ENCODE measurements at regions not wholly inside any gene's neighbourhood (a gene's known extent, or its start where the extent isn't known, plus 50 kb on each side); places are given as distances from the start of the nearest gene placed in this dataset.
"Not testable (repeated sequence)": the region's sequence is repeated elsewhere in the genome, so short reads cannot be mapped to it uniquely, and the experiment has no call there.

DNA sequence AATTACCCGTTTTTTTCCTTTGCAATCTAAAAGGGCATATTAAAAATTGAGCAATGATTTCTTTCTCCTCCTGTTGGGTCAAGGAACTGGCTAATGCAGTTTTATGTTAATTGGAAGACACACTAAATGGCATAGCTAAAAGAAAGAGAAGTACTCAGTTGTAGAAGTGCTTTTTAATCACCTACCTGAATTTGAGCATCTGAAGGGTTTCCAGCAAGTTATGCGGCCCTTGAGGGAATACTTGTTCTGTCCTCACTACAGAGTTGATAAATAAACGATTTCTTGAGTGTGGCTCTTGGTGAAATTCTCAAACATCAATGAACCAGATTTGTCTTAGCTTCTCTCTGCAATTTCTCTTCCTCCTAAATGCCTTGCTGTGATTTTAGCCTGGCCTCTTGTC lies 184.1 kb upstream of the RPH3A start:
- no peak for DNase-seq (ENCODE audit: low read depth)
- H3K4me3 ChIP-seq (ENCODE audit: low read depth, low read length) = no peak overlapping the region
- TF ChIP-seq, protein P1, sequence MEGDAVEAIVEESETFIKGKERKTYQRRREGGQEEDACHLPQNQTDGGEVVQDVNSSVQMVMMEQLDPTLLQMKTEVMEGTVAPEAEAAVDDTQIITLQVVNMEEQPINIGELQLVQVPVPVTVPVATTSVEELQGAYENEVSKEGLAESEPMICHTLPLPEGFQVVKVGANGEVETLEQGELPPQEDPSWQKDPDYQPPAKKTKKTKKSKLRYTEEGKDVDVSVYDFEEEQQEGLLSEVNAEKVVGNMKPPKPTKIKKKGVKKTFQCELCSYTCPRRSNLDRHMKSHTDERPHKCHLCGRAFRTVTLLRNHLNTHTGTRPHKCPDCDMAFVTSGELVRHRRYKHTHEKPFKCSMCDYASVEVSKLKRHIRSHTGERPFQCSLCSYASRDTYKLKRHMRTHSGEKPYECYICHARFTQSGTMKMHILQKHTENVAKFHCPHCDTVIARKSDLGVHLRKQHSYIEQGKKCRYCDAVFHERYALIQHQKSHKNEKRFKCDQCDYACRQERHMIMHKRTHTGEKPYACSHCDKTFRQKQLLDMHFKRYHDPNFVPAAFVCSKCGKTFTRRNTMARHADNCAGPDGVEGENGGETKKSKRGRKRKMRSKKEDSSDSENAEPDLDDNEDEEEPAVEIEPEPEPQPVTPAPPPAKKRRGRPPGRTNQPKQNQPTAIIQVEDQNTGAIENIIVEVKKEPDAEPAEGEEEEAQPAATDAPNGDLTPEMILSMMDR (IDR thresholded peaks at IDR 0.05; ENCODE audit: insufficient read depth, low read length) = no peak

DNA sequence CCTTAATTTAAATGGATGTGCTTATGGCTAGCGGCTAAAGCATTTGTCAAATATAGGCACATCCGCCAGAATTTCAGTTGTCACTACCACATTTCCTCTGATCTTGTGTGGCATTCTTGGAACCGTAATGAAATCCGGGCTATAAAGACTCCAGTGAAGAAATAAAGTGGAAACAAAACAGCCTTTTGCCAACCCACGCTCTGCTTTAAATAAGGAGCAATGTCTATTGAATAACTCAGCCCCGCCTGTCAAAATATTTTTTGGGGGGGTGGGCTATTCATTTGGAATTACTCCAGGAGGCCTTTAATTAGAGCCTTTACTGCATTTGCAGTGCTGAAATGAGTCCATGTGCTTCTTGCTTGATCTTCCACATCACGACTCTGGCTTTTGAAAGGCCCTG lies 179.6 kb upstream of the RPH3A start:
- DNase-seq (ENCODE audit: low read depth) = no peak
- no peak overlapping the region for H3K4me3 ChIP-seq (ENCODE audit: low read depth, low read length)
- TF ChIP-seq, protein P1 (IDR thresholded peaks at IDR 0.05; ENCODE audit: insufficient read depth, low read length) = no peak

DNA sequence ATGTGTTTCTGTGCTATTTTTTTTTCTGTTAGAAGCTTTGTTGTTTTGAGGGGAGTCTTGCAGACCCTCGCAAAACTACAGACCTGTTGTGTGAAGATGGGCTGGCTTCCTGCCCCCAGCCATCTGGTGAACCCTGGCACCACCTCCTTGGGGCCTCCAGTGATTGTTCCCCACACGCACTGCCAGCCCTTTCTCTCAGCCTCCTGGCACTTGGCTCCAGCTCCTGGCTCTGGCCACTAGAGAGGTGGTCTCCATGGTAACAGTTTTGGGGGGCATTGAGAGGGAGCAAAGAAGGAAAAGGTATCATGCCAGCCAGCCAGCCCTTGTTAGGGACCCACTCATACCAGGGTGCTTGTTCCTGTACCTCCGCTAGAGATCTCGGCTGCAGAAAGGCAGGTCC lies 176.4 kb upstream of the RPH3A start:
- TF ChIP-seq, protein P1 (IDR thresholded peaks at IDR 0.05; ENCODE audit: insufficient read depth, low read length) = no peak
- no peak overlapping the region for H3K4me3 ChIP-seq (ENCODE audit: low read depth, low read length)
- no peak for DNase-seq (ENCODE audit: low read depth)

DNA sequence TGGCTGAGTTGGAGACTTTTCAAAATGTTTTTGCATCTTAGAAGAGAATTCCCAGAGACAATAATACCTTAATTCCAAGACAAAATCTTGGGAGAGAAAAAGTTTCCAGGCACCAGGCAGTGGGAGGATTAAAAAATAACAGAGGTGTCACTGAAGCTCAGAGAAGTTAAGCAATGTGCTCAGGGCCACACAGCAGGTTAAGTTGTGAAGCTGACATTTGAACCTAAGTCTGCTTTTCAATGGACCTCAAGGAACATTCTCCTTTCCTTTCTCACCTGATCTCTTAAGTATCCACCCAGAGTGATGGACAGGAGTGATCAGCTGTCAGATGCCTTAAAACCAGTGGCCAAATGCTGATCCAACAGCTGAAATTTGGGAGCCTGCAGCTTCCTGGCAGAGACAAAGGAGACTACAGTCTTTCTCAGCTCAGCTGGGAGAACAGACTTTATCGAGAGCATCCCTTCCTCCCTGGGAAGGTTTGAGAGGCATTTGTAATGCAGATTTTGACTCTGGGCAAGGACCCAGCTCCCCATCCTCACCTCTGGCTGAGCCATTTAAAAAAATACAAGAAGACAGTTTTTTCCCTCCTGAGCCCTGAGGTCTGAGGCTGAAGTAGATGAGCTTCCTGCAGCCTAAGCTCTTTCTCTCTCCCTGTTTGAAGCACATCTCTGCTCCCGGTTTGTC lies 174.9 kb upstream of the RPH3A start:
- TF ChIP-seq, protein P1 (IDR thresholded peaks at IDR 0.05; ENCODE audit: insufficient read depth, low read length) = no peak
- DNase-seq (ENCODE audit: low read depth) = no peak
- no peak overlapping the region for H3K4me3 ChIP-seq (ENCODE audit: low read depth, low read length)

DNA sequence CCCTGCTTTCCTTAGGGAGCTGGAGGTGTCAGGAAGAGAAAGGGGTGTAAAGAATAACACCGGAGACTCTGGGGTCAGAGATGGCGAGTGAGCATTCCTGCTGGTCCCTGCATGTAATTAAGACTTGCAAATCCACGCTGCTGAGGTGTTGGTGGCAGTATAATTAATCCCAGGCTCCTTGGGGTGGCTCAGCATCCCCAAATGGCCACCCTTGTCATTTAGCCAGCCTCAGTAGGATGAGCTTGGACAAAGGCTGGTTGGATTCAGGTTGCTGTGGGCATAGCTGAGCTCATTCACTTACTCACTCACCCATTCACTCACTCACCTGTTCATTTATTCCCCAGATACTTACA lies 174.4 kb upstream of the RPH3A start:
- TF ChIP-seq, protein P1 (IDR thresholded peaks at IDR 0.05; ENCODE audit: insufficient read depth, low read length) = no peak
- H3K4me3 ChIP-seq (ENCODE audit: low read depth, low read length) = no peak overlapping the region
- DNase-seq (ENCODE audit: low read depth) = no peak

DNA sequence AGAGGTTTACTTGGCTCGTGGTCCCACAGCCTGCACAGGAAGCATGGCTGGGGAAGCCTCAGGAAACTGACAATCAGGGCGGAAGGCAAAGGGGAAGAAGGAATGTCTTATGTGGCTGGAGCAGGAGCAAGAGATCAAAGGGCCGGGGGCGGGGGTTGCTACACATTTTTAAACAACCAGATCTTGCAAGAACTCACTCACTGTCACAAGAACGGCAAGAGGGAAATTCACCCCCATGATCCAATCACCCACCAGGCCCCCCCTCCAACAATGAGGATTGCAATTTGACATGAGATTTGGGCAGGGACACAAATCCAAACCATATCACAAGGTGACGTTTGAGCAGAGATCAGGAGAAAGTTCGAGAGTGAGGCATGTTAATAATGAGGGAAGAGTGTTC lies 163.7 kb upstream of the RPH3A start:
- no peak for DNase-seq (ENCODE audit: low read depth)
- TF ChIP-seq, protein P1 (IDR thresholded peaks at IDR 0.05; ENCODE audit: insufficient read depth, low read length) = no peak
- no peak overlapping the region for H3K4me3 ChIP-seq (ENCODE audit: low read depth, low read length)

DNA sequence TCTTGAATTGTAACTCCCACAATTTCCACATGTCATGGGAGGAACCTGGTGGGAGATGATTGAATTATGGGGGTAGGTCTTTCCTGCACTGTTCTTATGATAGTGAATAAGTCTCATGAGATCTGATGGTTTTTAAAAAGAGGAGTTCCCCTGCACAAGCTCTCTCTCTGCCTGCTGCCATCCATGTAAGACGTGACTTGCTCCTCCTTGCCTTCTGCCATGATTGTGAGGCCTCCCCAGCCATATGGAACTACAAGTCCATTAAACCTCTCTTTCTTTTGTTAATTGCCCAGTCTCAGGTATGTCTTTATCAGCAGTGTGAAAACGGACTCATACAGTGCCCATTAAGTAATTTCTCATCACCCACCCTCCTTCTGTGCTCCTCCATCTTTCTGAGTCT lies 159.6 kb upstream of the RPH3A start:
- not testable (repeated sequence) for DNase-seq (ENCODE audit: low read depth)

More for the DNA sequence above, 159.6 kb upstream of the RPH3A start:
- H3K4me3 ChIP-seq (ENCODE audit: low read depth, low read length) = not testable (repeated sequence)
